Transverse colon (tissue), 4 donors: ENCODE measurements at regions not wholly inside any gene's neighbourhood (a gene's known extent, or its start where the extent isn't known, plus 50 kb on each side); places are given as distances from the start of the nearest gene placed in this dataset.

Experiments
- DNase-seq: peaks from one replicate; pipeline ENCODE4 v3.0.0-alpha.2; 2019
- H3K27ac ChIP-seq, 4 donors: fragments of 200-600 bp; sonication (generic); 2 replicates each; pipeline ENCODE4 v1.5.1; 2016 to 2018; ENCODE audit warnings: inconsistent platforms in 4 of 4
- H3K27me3 ChIP-seq: fragments of 200-600 bp; sonication (generic); 2 replicates; pipeline ENCODE4 v1.5.1; 2017; ENCODE audit warnings: inconsistent platforms
- H3K36me3 ChIP-seq, 4 donors: fragments of 200-600 bp; sonication (generic); 2 replicates each; pipeline ENCODE4 v1.5.1; 2017 to 2019; ENCODE audit warnings: inconsistent platforms in 4 of 4
- H3K4me1 ChIP-seq, 4 donors: fragments of 200-600 bp; sonication (generic); 2 replicates each; pipeline ENCODE4 v1.5.1; 2017 to 2020; ENCODE audit warnings: inconsistent platforms in 4 of 4
- H3K4me3 ChIP-seq, 4 donors: fragments of 200-600 bp; sonication (generic); 1 replicate in 1 of 4; 2 replicates in 3 of 4; pipeline versions ENCODE4 v1.5.1 to v1.6.1; 2017 to 2019; ENCODE audit warnings: inconsistent platforms in 4 of 4
- H3K9me3 ChIP-seq, 2 donors: fragments of 200-600 bp; sonication (generic); 2 replicates each; pipeline ENCODE4 v1.5.1; 2017 to 2019; ENCODE audit warnings: inconsistent platforms in 2 of 2
- CTCF ChIP-seq, 5 experiments: fragments of 200-600 bp in 3 of 5; fragments of 450-650 bp in 2 of 5; sonication (generic) in 3 of 5; IDR thresholded peaks; 1 replicate in 2 of 5; 2 replicates in 3 of 5; pipeline ENCODE4 v1.5.1; 2016 to 2017; ENCODE audit warnings: antibody characterized with exemption in 5 of 5, inconsistent platforms in 3 of 5, mild to moderate bottlenecking in 2 of 5, moderate library complexity in 1 of 5
- EP300 ChIP-seq: sonication (generic); formaldehyde crosslinking; IDR thresholded peaks from one replicate; pipeline ENCODE4 v1.6.1; 2017; ENCODE audit warnings: antibody characterized with exemption, low read depth
- POLR2A ChIP-seq: fragments of 450-650 bp; IDR thresholded peaks from one replicate; pipeline ENCODE4 v1.6.1; 2016; ENCODE audit warnings: antibody characterized with exemption, mild to moderate bottlenecking, moderate library complexity
- POLR2AphosphoS5 ChIP-seq, 3 donors: sonication (generic); formaldehyde crosslinking; IDR thresholded peaks; one replicate each; pipeline ENCODE4 v1.6.1; 2016; ENCODE audit warnings: antibody characterized with exemption in 3 of 3
- WGBS, 2 donors: methylation state at CpG; one replicate each; pipeline ENCODE4 v1.1.5; 2018; ENCODE audit warnings: low coverage in 1 of 2; 5-methylcytosine and 5-hydroxymethylcytosine counted together
- in situ Hi-C, 4 donors: fragments of 200-750 bp; cut with MboI; loops; one replicate each; pipeline versions ENCODE4 v1.15.0 to v1.15.1; 2017; ENCODE audit warnings: low sequenced_read_pairs in 3 of 4, low pct_ligation_motif_present in 1 of 4, low pct_unique_long_range_greater_than_20kb in 1 of 4
- intact Hi-C: fragments of 100-400 bp; cut with DNase I; formaldehyde crosslinking; loops from one replicate; pipeline ENCODE4 v1.15.1; 2023; ENCODE audit warnings: low total_unique reads

GRCh38 chr2:193506035-193506434 lies 1311.3 kb upstream of the TMEFF2 start:
- DNase-seq: no peak
- intact Hi-C loops (no loop called here), in situ Hi-C loops (no loop called here)
- no peaks in the 10 kb centered on the region for H3K9me3 ChIP-seq
- H3K27me3 ChIP-seq: no peaks in the 10 kb centered on the region
- 98% methylated on average over 11 of the region's 11 CpGs; no CpG with 5 or more reads in 1 of the 2 donors for WGBS, 2 donors
- no peak overlapping the region for H3K4me3 ChIP-seq
- no peak overlapping the region for H3K27ac ChIP-seq
- H3K36me3 ChIP-seq: no peaks in the 10 kb centered on the region
- TF ChIP-seq CTCF (IDR thresholded peaks at IDR 0.05) (no peak), EP300 (no peak), POLR2AphosphoS5 (IDR thresholded peaks at IDR 0.05) (no peak), POLR2A (no peak)
- no peaks in the 10 kb centered on the region for H3K4me1 ChIP-seq

- intact Hi-C loops: no loop called here
- no peaks in the 10 kb centered on the region for H3K9me3 ChIP-seq
- 40 to 78% methylated on average over 1 to 7 of the region's 7 CpGs for WGBS, 2 donors
- no peaks in the 10 kb centered on the region for H3K36me3 ChIP-seq
- no peak overlapping the region for H3K4me3 ChIP-seq
- TF ChIP-seq EP300 (no peak), CTCF (IDR thresholded peaks at IDR 0.05) (no peak), POLR2AphosphoS5 (IDR thresholded peaks at IDR 0.05) (no peak), POLR2A (no peak)
- no peaks in the 10 kb centered on the region for H3K27me3 ChIP-seq
- H3K4me1 ChIP-seq: no peaks in the 10 kb centered on the region
- in situ Hi-C loops: no loop called here
- no peak overlapping the region for H3K27ac ChIP-seq
- no peak for DNase-seq
These were observed 1310.9 kb upstream of the TMEFF2 start for GRCh38 chr2:193505620-193506019.

- intact Hi-C loops: no loop called here
- in situ Hi-C loops: no loop called here
- Histone ChIP-seq H3K27ac (no peak overlapping the region), H3K36me3 (no peaks in the 10 kb centered on the region), H3K4me1 (no peaks in the 10 kb centered on the region), H3K27me3 (no peaks in the 10 kb centered on the region), H3K4me3 (no peak overlapping the region), H3K9me3 (no peaks in the 10 kb centered on the region)
- no peak for DNase-seq
- WGBS, 2 donors: 94% methylated on average over 20 of the region's 42 CpGs; no CpG with 5 or more reads in 1 of the 2 donors
- TF ChIP-seq POLR2A (no peak), CTCF (IDR thresholded peaks at IDR 0.05) (no peak), EP300 (no peak), POLR2AphosphoS5 (IDR thresholded peaks at IDR 0.05) (no peak)
These were observed 1307.8 kb upstream of the TMEFF2 start for GRCh38 chr2:193502363-193503035.

GRCh38 chr2:193496786-193497185 lies 1302.1 kb upstream of the TMEFF2 start:
- 55 to 71% methylated on average over 2 of the region's 2 CpGs for WGBS, 2 donors
- Histone ChIP-seq H3K9me3 (no peaks in the 10 kb centered on the region), H3K4me3 (no peak overlapping the region), H3K36me3 (no peaks in the 10 kb centered on the region), H3K4me1 (no peaks in the 10 kb centered on the region), H3K27me3 (no peaks in the 10 kb centered on the region), H3K27ac (no peak overlapping the region)
- in situ Hi-C loops (no loop called here), intact Hi-C loops (no loop called here)
- no peak for TF ChIP-seq POLR2AphosphoS5 (IDR thresholded peaks at IDR 0.05)
- TF ChIP-seq POLR2A: no peak
- no peak for TF ChIP-seq EP300
- TF ChIP-seq CTCF (IDR thresholded peaks at IDR 0.05): no peak
- no peak for DNase-seq
